T-cell (primary cell): ENCODE measurements at regions not wholly inside any gene's neighbourhood (a gene's known extent, or its start where the extent isn't known, plus 50 kb on each side); places are given as distances from the start of the nearest gene placed in this dataset.

Experiments used
- ATAC-seq, 4 experiments: fragments of 200-7000 bp in 3 of 4; fragments of 150-1000 bp in 1 of 4; cut with Tn5 transposase; replicated peaks in 1 of 4; 1 replicate in 3 of 4; 2 replicates in 1 of 4; pipeline ENCODE4 v1.10.0; 2021; ENCODE audit warnings: moderate library complexity in 3 of 4, mild to moderate bottlenecking in 2 of 4, moderate number of reproducible peaks in 1 of 4
- CTCF ChIA-PET, 2 donors: fragments of 300-600 bp; sonication (Branson Sonifier 250); formaldehyde crosslinking; loops; one replicate each; lab custom pipeline; 2022; ENCODE audit warnings: antibody characterized with exemption in 2 of 2; lab: Charles Lee
- POLR2A ChIA-PET, 2 donors: fragments of 300-600 bp; sonication (Branson Sonifier 250); formaldehyde crosslinking; loops; one replicate each; lab custom pipeline; 2022; ENCODE audit warnings: antibody characterized with exemption in 2 of 2; lab: Charles Lee
- DNase-seq, 35 experiments: peaks; one replicate each; pipeline versions ENCODE4 v3.0.0 to v3.0.0-alpha.2; 2013 to 2023
- H3K27ac ChIP-seq: one replicate; pipeline ENCODE4 v1.5.1; 2013; ENCODE audit warnings: low read length
- H3K27me3 ChIP-seq, 2 experiments: replicated peaks in 1 of 2; 1 replicate in 1 of 2; 2 replicates in 1 of 2; pipeline versions ENCODE4 v1.6.1 to v1.7.0; 2013; ENCODE audit warnings: low read length in 1 of 2, mixed read lengths in 1 of 2; ENCODE audit not compliant: control insufficient read depth in 2 of 2, insufficient read depth in 2 of 2; ENCODE audit errors: extremely low read depth in 1 of 2
- H3K36me3 ChIP-seq, 2 donors: 1 replicate in 1 of 2; 2 replicates in 1 of 2; pipeline versions ENCODE4 v1.6.1 to v1.7.0; 2013; ENCODE audit warnings: low read length in 1 of 2; ENCODE audit not compliant: control insufficient read depth in 2 of 2, insufficient read depth in 1 of 2; ENCODE audit errors: extremely low read depth in 1 of 2
- H3K4me1 ChIP-seq, 2 experiments: 1 replicate in 1 of 2; 2 replicates in 1 of 2; pipeline versions ENCODE4 v1.6.1 to v1.7.0; 2013; ENCODE audit warnings: low read length in 2 of 2, mixed read lengths in 1 of 2; ENCODE audit not compliant: insufficient read depth in 2 of 2, control insufficient read depth in 1 of 2; ENCODE audit errors: extremely low read depth in 1 of 2
- H3K4me3 ChIP-seq, 2 donors: 1 replicate in 1 of 2; 2 replicates in 1 of 2; pipeline versions ENCODE4 v1.5.1 to v1.7.0; 2013; ENCODE audit warnings: mild to moderate bottlenecking in 2 of 2, low read length in 1 of 2, moderate library complexity in 1 of 2; ENCODE audit not compliant: control insufficient read depth in 1 of 2; ENCODE audit errors: extremely low read depth in 1 of 2
- H3K9me3 ChIP-seq: 2 replicates; pipeline ENCODE4 v1.7.0; 2013
- H3K27ac Mint-ChIP-seq, 2 donors: one replicate each; pipeline ENCODE4 v1.8.0; 2020 to 2021; ENCODE audit warnings: mild to moderate bottlenecking in 2 of 2, mixed read lengths in 2 of 2
- H3K27me3 Mint-ChIP-seq, 2 donors: one replicate each; pipeline ENCODE4 v1.8.0; 2021 to 2022; ENCODE audit warnings: mixed read lengths in 2 of 2
- H3K36me3 Mint-ChIP-seq: one replicate; pipeline ENCODE4 v1.8.0; 2021; ENCODE audit warnings: mixed read lengths
- H3K4me1 Mint-ChIP-seq, 3 donors: one replicate each; pipeline ENCODE4 v1.8.0; 2020 to 2022; ENCODE audit warnings: mixed read lengths in 3 of 3, mild to moderate bottlenecking in 1 of 3
- H3K4me3 Mint-ChIP-seq, 3 donors: one replicate each; pipeline ENCODE4 v1.8.0; 2020 to 2022; ENCODE audit warnings: mild to moderate bottlenecking in 3 of 3, mixed read lengths in 3 of 3, moderate library complexity in 3 of 3
- H3K9me3 Mint-ChIP-seq, 3 donors: one replicate each; pipeline ENCODE4 v1.8.0; 2020 to 2022; ENCODE audit warnings: mixed read lengths in 3 of 3
- WGBS: methylation state at CpG from one replicate; pipeline ENCODE4 v1.1.5; 2013; ENCODE audit warnings: missing lambda C conversion rate; ENCODE audit not compliant: insufficient coverage; 5-methylcytosine and 5-hydroxymethylcytosine counted together

DNA sequence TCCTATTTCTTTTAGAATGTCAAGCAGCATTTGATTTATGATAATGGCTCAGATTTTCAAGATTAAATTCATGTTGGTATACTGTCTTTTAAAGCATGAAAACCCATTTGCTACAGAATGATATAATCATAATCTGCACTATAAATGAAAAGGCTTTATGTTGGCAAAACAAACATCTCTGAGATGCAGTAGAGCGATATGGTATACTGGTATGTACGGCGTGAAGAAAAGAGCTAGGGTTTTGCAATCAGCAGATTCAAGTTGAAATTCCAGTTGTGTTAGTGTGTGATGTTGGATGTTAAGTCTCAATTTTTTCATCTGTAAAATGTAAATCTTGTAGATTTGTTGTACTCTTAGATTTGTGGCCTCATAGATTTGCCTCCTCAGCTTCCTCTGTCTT is 53.2 kb upstream of the DYRK2 start:
- ChIA-PET CTCF (interaction anchor here (0.5 to 0.9 kb wide), 3 partner anchors 16 to 119 kb away, joined by 3 read pairs; no protein-coding TSS in a partner anchor), POLR2A (interaction anchor here (0.5 to 0.7 kb wide), 2 partner anchors 24 to 38 kb away, joined by 3 read pairs; no protein-coding TSS in a partner anchor)
- Mint-ChIP-seq H3K9me3 (peaks cover 6 to 24% (median 7%) of the 10 kb centered on the region in 3 donors), H3K36me3 (peaks cover 10% of the 10 kb centered on the region), H3K27me3 (no peaks in the 10 kb centered on the region), H3K4me1 (peaks cover 45 to 53% (median 48%) of the 10 kb centered on the region in 3 donors), H3K27ac (no peak overlapping the region), H3K4me3 (no peak overlapping the region)
- no peaks in the 10 kb centered on the region for H3K36me3 ChIP-seq
- 100% methylated on average over 3 of the region's 3 CpGs for WGBS
- ATAC-seq, result no peak
- H3K27me3 ChIP-seq, result no peaks in the 10 kb centered on the region
- peaks cover 25 to 36% of the 10 kb centered on the region in 2 experiments for H3K4me1 ChIP-seq
- H3K4me3 ChIP-seq, result no peak overlapping the region
- H3K27ac ChIP-seq, result no peak overlapping the region
- no peaks in the 10 kb centered on the region for H3K9me3 ChIP-seq
- no peak for DNase-seq

GRCh38 chr12:67598598-67598997 is 49.9 kb upstream of the DYRK2 start:
- peaks cover 10% of the 10 kb centered on the region for H3K36me3 Mint-ChIP-seq
- no peak overlapping the region for H3K27ac Mint-ChIP-seq
- H3K4me3 ChIP-seq, result no peak overlapping the region
- 100% methylated on average over 3 of the region's 3 CpGs for WGBS
- H3K27ac ChIP-seq, result no peak overlapping the region
- H3K27me3 Mint-ChIP-seq, result no peaks in the 10 kb centered on the region
- peaks cover 13 to 29% (median 23%) of the 10 kb centered on the region in 3 donors for H3K4me1 Mint-ChIP-seq
- POLR2A ChIA-PET, result interaction anchor here in 1 of 2 donors (0.6 kb wide), 1 partner anchor 34 kb away, joined by 4 read pairs; no protein-coding TSS in a partner anchor
- H3K4me1 ChIP-seq, result peaks cover 0 to 10% of the 10 kb centered on the region in 2 experiments
- H3K9me3 Mint-ChIP-seq, result peaks cover 6 to 24% (median 6%) of the 10 kb centered on the region in 3 donors
- DNase-seq (no peak), ATAC-seq (no peak)
- no peaks in the 10 kb centered on the region for H3K36me3 ChIP-seq
- no peaks in the 10 kb centered on the region for H3K27me3 ChIP-seq
- no peaks in the 10 kb centered on the region for H3K9me3 ChIP-seq
- H3K4me3 Mint-ChIP-seq, result no peak overlapping the region
- CTCF ChIA-PET, result interaction anchor here (0.6 to 0.7 kb wide), 3 partner anchors 33 to 114 kb away, joined by 3 to 9 read pairs (median 3); no protein-coding TSS in a partner anchor
